ENCODE measurements at regions not wholly inside any gene's neighbourhood (a gene's known extent, or its start where the extent isn't known, plus 50 kb on each side); places are given as distances from the start of the nearest gene placed in this dataset.

GRCh38 chr6:164410017-164410416 lies 899.4 kb downstream of the C6orf118 start:
- no peak for TF ChIP-seq MAZ (IDR thresholded peaks at IDR 0.05; ENCODE audit: borderline replicate concordance, low read depth, low read length)
- no peak for TF ChIP-seq MAFK (IDR thresholded peaks at IDR 0.05; ENCODE audit: low read depth, low read length)
- no peak for TF ChIP-seq NFE2L2 (IDR thresholded peaks at IDR 0.05; ENCODE audit: low read depth, low read length)
- no peak for TF ChIP-seq RFX5 (IDR thresholded peaks at IDR 0.05; ENCODE audit: low read depth, low read length)
- TF ChIP-seq, protein P1, sequence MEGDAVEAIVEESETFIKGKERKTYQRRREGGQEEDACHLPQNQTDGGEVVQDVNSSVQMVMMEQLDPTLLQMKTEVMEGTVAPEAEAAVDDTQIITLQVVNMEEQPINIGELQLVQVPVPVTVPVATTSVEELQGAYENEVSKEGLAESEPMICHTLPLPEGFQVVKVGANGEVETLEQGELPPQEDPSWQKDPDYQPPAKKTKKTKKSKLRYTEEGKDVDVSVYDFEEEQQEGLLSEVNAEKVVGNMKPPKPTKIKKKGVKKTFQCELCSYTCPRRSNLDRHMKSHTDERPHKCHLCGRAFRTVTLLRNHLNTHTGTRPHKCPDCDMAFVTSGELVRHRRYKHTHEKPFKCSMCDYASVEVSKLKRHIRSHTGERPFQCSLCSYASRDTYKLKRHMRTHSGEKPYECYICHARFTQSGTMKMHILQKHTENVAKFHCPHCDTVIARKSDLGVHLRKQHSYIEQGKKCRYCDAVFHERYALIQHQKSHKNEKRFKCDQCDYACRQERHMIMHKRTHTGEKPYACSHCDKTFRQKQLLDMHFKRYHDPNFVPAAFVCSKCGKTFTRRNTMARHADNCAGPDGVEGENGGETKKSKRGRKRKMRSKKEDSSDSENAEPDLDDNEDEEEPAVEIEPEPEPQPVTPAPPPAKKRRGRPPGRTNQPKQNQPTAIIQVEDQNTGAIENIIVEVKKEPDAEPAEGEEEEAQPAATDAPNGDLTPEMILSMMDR (conservative IDR thresholded peaks at IDR 0.05; ENCODE audit: low read depth, low read length), result no peak
- TF ChIP-seq, protein P2, sequence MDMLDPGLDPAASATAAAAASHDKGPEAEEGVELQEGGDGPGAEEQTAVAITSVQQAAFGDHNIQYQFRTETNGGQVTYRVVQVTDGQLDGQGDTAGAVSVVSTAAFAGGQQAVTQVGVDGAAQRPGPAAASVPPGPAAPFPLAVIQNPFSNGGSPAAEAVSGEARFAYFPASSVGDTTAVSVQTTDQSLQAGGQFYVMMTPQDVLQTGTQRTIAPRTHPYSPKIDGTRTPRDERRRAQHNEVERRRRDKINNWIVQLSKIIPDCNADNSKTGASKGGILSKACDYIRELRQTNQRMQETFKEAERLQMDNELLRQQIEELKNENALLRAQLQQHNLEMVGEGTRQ (IDR thresholded peaks at IDR 0.05; ENCODE audit: low read depth, low read length), result no peak
- TF ChIP-seq POLR2A (IDR thresholded peaks at IDR 0.05; ENCODE audit: low read depth, low read length), result no peak
- no peak for TF ChIP-seq FOS (IDR thresholded peaks at IDR 0.05; ENCODE audit: low read depth, low read length)
- TF ChIP-seq CHD1 (IDR thresholded peaks at IDR 0.05; ENCODE audit: low read depth, low read length), result no peak
- TF ChIP-seq, protein P3, sequence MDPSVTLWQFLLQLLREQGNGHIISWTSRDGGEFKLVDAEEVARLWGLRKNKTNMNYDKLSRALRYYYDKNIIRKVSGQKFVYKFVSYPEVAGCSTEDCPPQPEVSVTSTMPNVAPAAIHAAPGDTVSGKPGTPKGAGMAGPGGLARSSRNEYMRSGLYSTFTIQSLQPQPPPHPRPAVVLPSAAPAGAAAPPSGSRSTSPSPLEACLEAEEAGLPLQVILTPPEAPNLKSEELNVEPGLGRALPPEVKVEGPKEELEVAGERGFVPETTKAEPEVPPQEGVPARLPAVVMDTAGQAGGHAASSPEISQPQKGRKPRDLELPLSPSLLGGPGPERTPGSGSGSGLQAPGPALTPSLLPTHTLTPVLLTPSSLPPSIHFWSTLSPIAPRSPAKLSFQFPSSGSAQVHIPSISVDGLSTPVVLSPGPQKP (IDR thresholded peaks at IDR 0.05; ENCODE audit: borderline replicate concordance, low read depth, low read length), result no peak
- no peak for TF ChIP-seq SMC3 (IDR thresholded peaks at IDR 0.05; ENCODE audit: low read depth, low read length)
- no peak overlapping the region for H4K8ac ChIP-seq (ENCODE audit: low read depth in 2 of 2, low read length in 2 of 2)
- H2BK15ac ChIP-seq (ENCODE audit: low read depth, low read length), result no peak overlapping the region
- no peak overlapping the region for H2AK9ac ChIP-seq (replicated peaks; ENCODE audit: low read depth, low read length, poor library complexity)
- BruUV-seq (replicated peaks), result no TSS peak
- no peaks in the 10 kb centered on the region for H3K9me1 ChIP-seq (ENCODE audit: insufficient read depth, low read length)
- peaks cover 27% of the 10 kb centered on the region for H3K9me3 ChIP-seq (ENCODE audit: control insufficient read depth, insufficient read depth, low read length)
- H3K14ac ChIP-seq (replicated peaks; ENCODE audit: low read depth, low read length), result no peak overlapping the region
- ATAC-seq (ENCODE audit: low read depth) (no peak), DNase-seq (no peak)
- H3K23ac ChIP-seq (ENCODE audit: low read depth, low read length), result no peak overlapping the region
- H2AFZ ChIP-seq (replicated peaks; ENCODE audit: low read length, poor library complexity), result no peak overlapping the region
- ChIA-PET CTCF (no interaction called here), POLR2A (ENCODE audit: unreplicated experiment) (no interaction called here)
- intact Hi-C loops (cut with micrococcal nuclease) (no loop called here), dilution Hi-C loops (cut with HindIII; ENCODE audit: low sequenced_read_pairs, unreplicated experiment) (no loop called here), in situ Hi-C loops (cut with MboI; ENCODE audit: low sequenced_read_pairs) (no loop called here)
- 37% methylated on average over 3 of the region's 5 CpGs; no CpG with 5 or more reads in 1 of the 2 experiments for WGBS, 2 experiments (ENCODE audit: extremely low coverage in 2 of 2, insufficient read length in 1 of 2)
- no peaks in the 10 kb centered on the region for H3K27me3 ChIP-seq (ENCODE audit: control insufficient read depth, insufficient read depth, low read length)
- no peaks in the 10 kb centered on the region for H3K79me1 ChIP-seq (ENCODE audit: low read depth in 1 of 2, low read length in 2 of 2)
- no peak overlapping the region for H3K56ac ChIP-seq (ENCODE audit: extremely low read depth, insufficient read depth, low read length)
- H2BK5ac ChIP-seq (ENCODE audit: low read depth, low read length, poor library complexity, severe bottlenecking), result no peak overlapping the region
- H2BK120ac ChIP-seq (ENCODE audit: low read depth, low read length), result no peak overlapping the region
- H3K36me3 ChIP-seq (ENCODE audit: control insufficient read depth, insufficient read depth, low read length), result no peaks in the 10 kb centered on the region
- no peak overlapping the region for H3K27ac ChIP-seq (ENCODE audit: insufficient read depth, low read length)
- H2BK20ac ChIP-seq (ENCODE audit: low read depth, low read length), result no peak overlapping the region
- no peak overlapping the region for H2AK5ac ChIP-seq (ENCODE audit: low read depth, low read length)
- no peak overlapping the region for H3K18ac ChIP-seq (ENCODE audit: low read depth, low read length)
- H4K5ac ChIP-seq (ENCODE audit: low read depth, low read length), result no peak overlapping the region
- H4K20me1 ChIP-seq (ENCODE audit: insufficient read depth, low read length), result no peaks in the 10 kb centered on the region
- H3K4me3 ChIP-seq (ENCODE audit: insufficient read depth, low read depth, low read length), result no peak overlapping the region
- H4K91ac ChIP-seq (ENCODE audit: insufficient read depth, low read depth, low read length), result no peak overlapping the region
- no peak overlapping the region for H3K4me2 ChIP-seq (ENCODE audit: low read depth, low read length)
- no peak overlapping the region for H3K4ac ChIP-seq (ENCODE audit: low read depth, low read length)
- no peak overlapping the region for H3K9ac ChIP-seq (ENCODE audit: low read depth, low read length)
- H3K4me1 ChIP-seq (ENCODE audit: control insufficient read depth, insufficient read depth, low read length), result no peaks in the 10 kb centered on the region

Data from IMR-90 (cell line).